HCT116 (cell line): ENCODE measurements at regions not wholly inside any gene's neighbourhood (a gene's known extent, or its start where the extent isn't known, plus 50 kb on each side); places are given as distances from the start of the nearest gene placed in this dataset.

ENCODE experiments used
- CTCF ChIP-seq, 3 experiments: fragments of 200-600 bp in 1 of 3; sonication (generic) in 1 of 3; IDR thresholded peaks in 2 of 3; conservative IDR thresholded peaks in 1 of 3; 2 replicates each; pipeline ENCODE4 v1.5.1; 2012 to 2017; ENCODE audit warnings: low read depth in 2 of 3, low read length in 2 of 3, antibody characterized with exemption in 1 of 3, borderline replicate concordance in 1 of 3, control low read depth in 1 of 3, mild to moderate bottlenecking in 1 of 3, mixed read lengths in 1 of 3, mixed run types in 1 of 3, moderate library complexity in 1 of 3; ENCODE audit not compliant: insufficient read depth in 1 of 3
- ELF1 ChIP-seq: IDR thresholded peaks from 2 replicates; pipeline ENCODE4 v1.6.1; 2012; ENCODE audit warnings: low read depth, borderline replicate concordance
- SIN3A ChIP-seq: IDR thresholded peaks from 2 replicates; pipeline ENCODE4 v1.6.1; 2012; ENCODE audit warnings: low read depth

- TF ChIP-seq SIN3A (no peak), CTCF (IDR thresholded peaks at IDR 0.05 in 2 of 3, conservative IDR thresholded peaks at IDR 0.05 in 1 of 3; ENCODE audit: borderline replicate concordance in 1 of 3, insufficient read depth in 1 of 3, low read depth in 2 of 3, low read length in 2 of 3) (no peak), ELF1 (no peak)
Measured at GRCh38 chr13:83377491-83377890, 504.8 kb downstream of the SLITRK1 start.
